SK-N-SH treated with all-trans-retinoic acid at 6 μM for 48 hours (cell line): ENCODE measurements at regions not wholly inside any gene's neighbourhood (a gene's known extent, or its start where the extent isn't known, plus 50 kb on each side); places are given as distances from the start of the nearest gene placed in this dataset.

ENCODE experiments used
- ATAC-seq: fragments of 200-7000 bp; cut with Tn5 transposase; 3 replicates; pipeline ENCODE4 v1.9.1; 2020; ENCODE audit warnings: mild to moderate bottlenecking, moderate library complexity
- ARNTL ChIP-seq: fragments of 450-650 bp; formaldehyde crosslinking; IDR thresholded peaks from 2 replicates; pipeline ENCODE4 v1.5.0; 2020; ENCODE audit warnings: low read depth, mild to moderate bottlenecking, moderate library complexity, borderline replicate concordance
- CSDC2 ChIP-seq: fragments of 250-450 bp; sonication (Bioruptor Pico); IDR thresholded peaks from 2 replicates; pipeline ENCODE4 v1.5.0; 2020; ENCODE audit warnings: mild to moderate bottlenecking, moderate library complexity
- ESRRG ChIP-seq: fragments of 250-450 bp; sonication (Bioruptor Pico); IDR thresholded peaks from 2 replicates; pipeline ENCODE4 v1.6.1; 2021; ENCODE audit warnings: mild to moderate bottlenecking
- GLIS3 ChIP-seq: fragments of 250-450 bp; sonication (Bioruptor Pico); IDR thresholded peaks from 2 replicates; pipeline ENCODE4 v1.5.0; 2020; ENCODE audit warnings: mild to moderate bottlenecking, moderate library complexity
- ISL1 ChIP-seq: fragments of 250-450 bp; sonication (Bioruptor Pico); IDR thresholded peaks from 2 replicates; pipeline ENCODE4 v2.1.2; 2022; ENCODE audit warnings: mild to moderate bottlenecking, moderate library complexity
- OSR1 ChIP-seq: fragments of 250-450 bp; sonication (Bioruptor Pico); IDR thresholded peaks from 2 replicates; pipeline ENCODE4 v1.8.0; 2022; ENCODE audit warnings: moderate library complexity, mild to moderate bottlenecking, inconsistent platforms
- PATZ1 ChIP-seq: fragments of 250-450 bp; sonication (Bioruptor Pico); IDR thresholded peaks from 2 replicates; pipeline ENCODE4 v1.8.0; 2020; ENCODE audit warnings: mild to moderate bottlenecking, moderate library complexity, borderline replicate concordance
- PPARA ChIP-seq: fragments of 250-450 bp; sonication (Bioruptor Pico); IDR thresholded peaks from 2 replicates; pipeline ENCODE4 v1.5.0; 2020; ENCODE audit warnings: mild to moderate bottlenecking, borderline replicate concordance
- RARB ChIP-seq: fragments of 250-450 bp; sonication (Bioruptor Pico); IDR thresholded peaks from 2 replicates; pipeline ENCODE4 v1.8.0; 2021; ENCODE audit warnings: mild to moderate bottlenecking, moderate library complexity
- SNAI2 ChIP-seq: fragments of 250-450 bp; sonication (Bioruptor Pico); IDR thresholded peaks from 2 replicates; pipeline ENCODE4 v1.5.0; 2020; ENCODE audit warnings: mild to moderate bottlenecking, moderate library complexity
- TCF4 ChIP-seq: fragments of 250-450 bp; sonication (Bioruptor Pico); IDR thresholded peaks from 2 replicates; pipeline ENCODE4 v1.8.0; 2021; ENCODE audit warnings: mild to moderate bottlenecking, moderate library complexity, borderline replicate concordance
- TOX ChIP-seq: fragments of 250-450 bp; sonication (Bioruptor Pico); IDR thresholded peaks from 2 replicates; pipeline ENCODE4 v1.8.0; 2021; ENCODE audit warnings: mild to moderate bottlenecking, moderate library complexity, borderline replicate concordance
- ZFP3 ChIP-seq: fragments of 250-450 bp; sonication (Bioruptor Pico); IDR thresholded peaks from 2 replicates; pipeline ENCODE4 v1.5.0; 2020; ENCODE audit warnings: mild to moderate bottlenecking, moderate library complexity
- ZFP30 ChIP-seq: fragments of 450-650 bp; formaldehyde crosslinking; IDR thresholded peaks from 2 replicates; pipeline ENCODE4 v1.5.0; 2022; ENCODE audit warnings: mild to moderate bottlenecking, moderate library complexity
- ZNF565 ChIP-seq: fragments of 450-650 bp; formaldehyde crosslinking; conservative IDR thresholded peaks from 2 replicates; pipeline ENCODE4 v1.5.0; 2020; ENCODE audit warnings: low read depth, mild to moderate bottlenecking, moderate library complexity
- ZNF8 ChIP-seq: fragments of 450-650 bp; formaldehyde crosslinking; IDR thresholded peaks from 2 replicates; pipeline ENCODE4 v1.5.0; 2020; ENCODE audit warnings: mild to moderate bottlenecking, moderate library complexity
- TF ChIP-seq, protein P1 (sequence below): fragments of 250-450 bp; sonication (Bioruptor Pico); IDR thresholded peaks from 2 replicates; pipeline ENCODE4 v1.8.0; 2021; ENCODE audit warnings: low read depth, mild to moderate bottlenecking, moderate library complexity, borderline replicate concordance
- TF ChIP-seq, protein P2 (sequence below): fragments of 250-450 bp; sonication (Bioruptor Pico); IDR thresholded peaks from 2 replicates; pipeline ENCODE4 v1.5.1; 2020; ENCODE audit warnings: low read depth, mild to moderate bottlenecking, moderate library complexity
- TF ChIP-seq, protein P3 (sequence below): fragments of 250-450 bp; sonication (Bioruptor Pico); IDR thresholded peaks from 2 replicates; pipeline ENCODE4 v1.5.0; 2020; ENCODE audit warnings: mild to moderate bottlenecking, moderate library complexity
- TF ChIP-seq, protein P4 (sequence below): fragments of 250-450 bp; sonication (Bioruptor Pico); IDR thresholded peaks from 2 replicates; pipeline ENCODE4 v1.5.1; 2021; ENCODE audit warnings: mild to moderate bottlenecking, moderate library complexity

GRCh38 chr5:26700759-26701384 is 337.5 kb downstream of the CDH9 start (continued):
- no peak for TF ChIP-seq PATZ1 (CRISPR knock-in tag)
- no peak for TF ChIP-seq TOX

- TF ChIP-seq ESRRG (no peak), SNAI2 (CRISPR knock-in tag) (no peak), ZNF8 (CRISPR knock-in tag) (no peak), ISL1 (no peak), PATZ1 (CRISPR knock-in tag) (no peak), OSR1 (CRISPR knock-in tag) (no peak), PPARA (CRISPR knock-in tag) (no peak), CSDC2 (CRISPR knock-in tag) (no peak), TOX (no peak), ZNF565 (no peak), GLIS3 (no peak), ZFP30 (no peak)
- TF ChIP-seq, protein P1, sequence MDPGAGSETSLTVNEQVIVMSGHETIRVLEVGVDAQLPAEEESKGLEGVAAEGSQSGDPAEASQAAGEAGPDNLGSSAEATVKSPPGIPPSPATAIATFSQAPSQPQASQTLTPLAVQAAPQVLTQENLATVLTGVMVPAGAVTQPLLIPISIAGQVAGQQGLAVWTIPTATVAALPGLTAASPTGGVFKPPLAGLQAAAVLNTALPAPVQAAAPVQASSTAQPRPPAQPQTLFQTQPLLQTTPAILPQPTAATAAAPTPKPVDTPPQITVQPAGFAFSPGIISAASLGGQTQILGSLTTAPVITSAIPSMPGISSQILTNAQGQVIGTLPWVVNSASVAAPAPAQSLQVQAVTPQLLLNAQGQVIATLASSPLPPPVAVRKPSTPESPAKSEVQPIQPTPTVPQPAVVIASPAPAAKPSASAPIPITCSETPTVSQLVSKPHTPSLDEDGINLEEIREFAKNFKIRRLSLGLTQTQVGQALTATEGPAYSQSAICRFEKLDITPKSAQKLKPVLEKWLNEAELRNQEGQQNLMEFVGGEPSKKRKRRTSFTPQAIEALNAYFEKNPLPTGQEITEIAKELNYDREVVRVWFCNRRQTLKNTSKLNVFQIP, result no peak
- TF ChIP-seq, protein P2, sequence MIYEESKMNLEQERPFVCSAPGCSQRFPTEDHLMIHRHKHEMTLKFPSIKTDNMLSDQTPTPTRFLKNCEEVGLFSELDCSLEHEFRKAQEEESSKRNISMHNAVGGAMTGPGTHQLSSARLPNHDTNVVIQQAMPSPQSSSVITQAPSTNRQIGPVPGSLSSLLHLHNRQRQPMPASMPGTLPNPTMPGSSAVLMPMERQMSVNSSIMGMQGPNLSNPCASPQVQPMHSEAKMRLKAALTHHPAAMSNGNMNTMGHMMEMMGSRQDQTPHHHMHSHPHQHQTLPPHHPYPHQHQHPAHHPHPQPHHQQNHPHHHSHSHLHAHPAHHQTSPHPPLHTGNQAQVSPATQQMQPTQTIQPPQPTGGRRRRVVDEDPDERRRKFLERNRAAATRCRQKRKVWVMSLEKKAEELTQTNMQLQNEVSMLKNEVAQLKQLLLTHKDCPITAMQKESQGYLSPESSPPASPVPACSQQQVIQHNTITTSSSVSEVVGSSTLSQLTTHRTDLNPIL (CRISPR knock-in tag), result no peak
- TF ChIP-seq, protein P3, sequence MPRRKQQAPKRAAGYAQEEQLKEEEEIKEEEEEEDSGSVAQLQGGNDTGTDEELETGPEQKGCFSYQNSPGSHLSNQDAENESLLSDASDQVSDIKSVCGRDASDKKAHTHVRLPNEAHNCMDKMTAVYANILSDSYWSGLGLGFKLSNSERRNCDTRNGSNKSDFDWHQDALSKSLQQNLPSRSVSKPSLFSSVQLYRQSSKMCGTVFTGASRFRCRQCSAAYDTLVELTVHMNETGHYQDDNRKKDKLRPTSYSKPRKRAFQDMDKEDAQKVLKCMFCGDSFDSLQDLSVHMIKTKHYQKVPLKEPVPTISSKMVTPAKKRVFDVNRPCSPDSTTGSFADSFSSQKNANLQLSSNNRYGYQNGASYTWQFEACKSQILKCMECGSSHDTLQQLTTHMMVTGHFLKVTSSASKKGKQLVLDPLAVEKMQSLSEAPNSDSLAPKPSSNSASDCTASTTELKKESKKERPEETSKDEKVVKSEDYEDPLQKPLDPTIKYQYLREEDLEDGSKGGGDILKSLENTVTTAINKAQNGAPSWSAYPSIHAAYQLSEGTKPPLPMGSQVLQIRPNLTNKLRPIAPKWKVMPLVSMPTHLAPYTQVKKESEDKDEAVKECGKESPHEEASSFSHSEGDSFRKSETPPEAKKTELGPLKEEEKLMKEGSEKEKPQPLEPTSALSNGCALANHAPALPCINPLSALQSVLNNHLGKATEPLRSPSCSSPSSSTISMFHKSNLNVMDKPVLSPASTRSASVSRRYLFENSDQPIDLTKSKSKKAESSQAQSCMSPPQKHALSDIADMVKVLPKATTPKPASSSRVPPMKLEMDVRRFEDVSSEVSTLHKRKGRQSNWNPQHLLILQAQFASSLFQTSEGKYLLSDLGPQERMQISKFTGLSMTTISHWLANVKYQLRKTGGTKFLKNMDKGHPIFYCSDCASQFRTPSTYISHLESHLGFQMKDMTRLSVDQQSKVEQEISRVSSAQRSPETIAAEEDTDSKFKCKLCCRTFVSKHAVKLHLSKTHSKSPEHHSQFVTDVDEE (CRISPR knock-in tag), result no peak
- no peak for ATAC-seq
These were observed 345.4 kb downstream of the CDH9 start for GRCh38 chr5:26692952-26693351.

GRCh38 chr5:26691486-26691885 is 346.9 kb downstream of the CDH9 start:
- no peak for ATAC-seq
- TF ChIP-seq ARNTL (CRISPR knock-in tag) (no peak), ZFP3 (CRISPR knock-in tag) (no peak)
- TF ChIP-seq, protein P4, sequence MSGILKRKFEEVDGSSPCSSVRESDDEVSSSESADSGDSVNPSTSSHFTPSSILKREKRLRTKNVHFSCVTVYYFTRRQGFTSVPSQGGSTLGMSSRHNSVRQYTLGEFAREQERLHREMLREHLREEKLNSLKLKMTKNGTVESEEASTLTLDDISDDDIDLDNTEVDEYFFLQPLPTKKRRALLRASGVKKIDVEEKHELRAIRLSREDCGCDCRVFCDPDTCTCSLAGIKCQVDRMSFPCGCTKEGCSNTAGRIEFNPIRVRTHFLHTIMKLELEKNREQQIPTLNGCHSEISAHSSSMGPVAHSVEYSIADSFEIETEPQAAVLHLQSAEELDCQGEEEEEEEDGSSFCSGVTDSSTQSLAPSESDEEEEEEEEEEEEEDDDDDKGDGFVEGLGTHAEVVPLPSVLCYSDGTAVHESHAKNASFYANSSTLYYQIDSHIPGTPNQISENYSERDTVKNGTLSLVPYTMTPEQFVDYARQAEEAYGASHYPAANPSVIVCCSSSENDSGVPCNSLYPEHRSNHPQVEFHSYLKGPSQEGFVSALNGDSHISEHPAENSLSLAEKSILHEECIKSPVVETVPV (CRISPR knock-in tag), result no peak

- ATAC-seq, result no peak
- no peak for TF ChIP-seq GLIS3
- TF ChIP-seq, protein P3 (CRISPR knock-in tag), result no peak
- TF ChIP-seq ZFP3 (CRISPR knock-in tag), result no peak
- no peak for TF ChIP-seq RARB
- TF ChIP-seq OSR1 (CRISPR knock-in tag), result no peak
- TF ChIP-seq ISL1, result no peak
- TF ChIP-seq ZFP30, result no peak
- no peak for TF ChIP-seq PPARA (CRISPR knock-in tag)
- TF ChIP-seq TCF4, result no peak
- no peak for TF ChIP-seq PATZ1 (CRISPR knock-in tag)
- TF ChIP-seq TOX, result no peak
These were observed 347.9 kb downstream of the CDH9 start for GRCh38 chr5:26690511-26690910.
